H1 (cell line): ENCODE measurements at regions not wholly inside any gene's neighbourhood (a gene's known extent, or its start where the extent isn't known, plus 50 kb on each side); places are given as distances from the start of the nearest gene placed in this dataset.

ENCODE experiments used
- CHD7 ChIP-seq: fragments of 300-600 bp; sonication (generic); IDR thresholded peaks from 2 replicates; pipeline ENCODE4 v1.7.1; 2012; ENCODE audit warnings: low read length, moderate library complexity, mild to moderate bottlenecking, inconsistent platforms; ENCODE audit not compliant: insufficient replicate concordance

- TF ChIP-seq CHD7: no peak
These were observed 384.6 kb upstream of the ADARB2 start (continued) for GRCh38 chr10:2121929-2122328.
